SHP77 treated with DMSO at 0.1 percent for 48 hours (cell line): ENCODE measurements at regions not wholly inside any gene's neighbourhood (a gene's known extent, or its start where the extent isn't known, plus 50 kb on each side); places are given as distances from the start of the nearest gene placed in this dataset.

Experiments
- DNase-seq: peaks from one replicate; lab custom pipeline; 2025; lab: John Stamatoyannopoulos, UW

DNA sequence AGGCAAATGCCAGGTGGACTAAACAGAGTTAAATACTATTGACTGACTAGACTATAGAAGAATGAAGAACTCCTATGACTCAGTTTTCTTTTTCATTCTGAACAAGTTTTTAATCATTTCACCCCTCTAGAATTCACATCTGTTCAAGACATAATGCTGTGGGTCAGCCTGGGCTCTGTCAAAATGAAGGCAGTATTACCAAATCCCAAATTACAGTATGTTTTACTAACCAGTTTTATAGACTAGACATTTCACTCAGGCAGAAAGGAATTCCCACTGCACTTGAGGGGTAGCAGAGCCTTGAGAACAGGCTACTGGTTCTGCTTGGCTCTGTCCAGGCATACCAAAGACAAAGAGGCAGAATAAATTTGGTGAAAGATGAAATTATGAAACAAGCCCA is 511.7 kb downstream of the EPHA4 start:
- DNase-seq, result no peak

DNA sequence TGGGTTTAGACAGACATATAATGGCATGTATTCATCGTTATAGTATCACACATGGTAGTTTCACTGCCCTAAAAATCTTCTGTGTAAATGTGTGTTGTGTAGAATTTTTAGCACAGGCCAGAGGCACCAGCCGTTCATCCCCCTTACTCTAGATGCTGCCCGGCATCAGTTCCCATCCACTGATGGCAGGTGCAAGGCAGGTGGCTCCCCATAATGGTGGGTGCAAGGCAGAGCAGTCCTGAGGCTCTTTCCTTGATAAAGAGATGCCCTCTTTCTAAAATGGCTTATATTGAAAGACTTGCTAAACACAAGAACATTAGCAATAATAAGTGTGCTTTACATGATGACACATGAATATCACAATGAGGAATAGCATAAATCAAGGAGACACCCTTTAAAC is 508.5 kb downstream of the EPHA4 start:
- no peak for DNase-seq

DNA sequence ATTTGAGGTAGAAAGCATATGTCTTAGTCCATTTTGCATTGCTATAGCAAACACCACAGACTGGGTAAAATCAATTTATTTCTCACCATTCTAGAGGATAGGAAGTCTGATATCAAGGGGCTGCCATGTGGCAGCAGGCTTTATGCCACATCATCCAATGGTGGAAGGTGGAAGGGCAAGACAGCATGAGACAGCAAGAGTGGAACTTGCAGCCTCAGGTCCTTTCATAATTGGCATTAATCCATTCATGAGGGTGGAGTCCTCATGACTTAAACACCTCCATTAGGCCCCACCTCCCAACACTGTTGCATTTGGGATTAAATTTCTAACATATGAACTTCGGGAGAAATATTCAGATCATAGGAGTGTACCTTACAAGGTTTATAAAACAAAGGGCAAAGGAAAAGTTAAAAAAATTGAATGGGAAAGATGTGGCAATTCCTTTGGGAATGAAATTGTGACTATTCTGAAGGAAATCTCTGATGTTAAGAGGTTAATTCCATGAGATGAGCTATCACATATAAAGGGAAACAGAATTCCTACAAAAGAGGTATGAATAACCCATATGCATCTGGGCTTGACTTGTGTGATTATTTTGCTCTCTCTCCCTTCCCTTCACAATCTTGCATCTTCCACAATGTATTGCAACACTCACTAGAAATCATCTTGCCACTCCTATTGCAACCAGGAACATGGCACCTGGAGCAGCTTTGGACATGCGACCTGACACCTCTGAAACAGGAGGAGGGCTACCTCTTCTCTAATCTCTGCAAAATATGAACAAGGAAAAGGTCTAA is 507.8 kb downstream of the EPHA4 start:
- DNase-seq, result no peak

DNA sequence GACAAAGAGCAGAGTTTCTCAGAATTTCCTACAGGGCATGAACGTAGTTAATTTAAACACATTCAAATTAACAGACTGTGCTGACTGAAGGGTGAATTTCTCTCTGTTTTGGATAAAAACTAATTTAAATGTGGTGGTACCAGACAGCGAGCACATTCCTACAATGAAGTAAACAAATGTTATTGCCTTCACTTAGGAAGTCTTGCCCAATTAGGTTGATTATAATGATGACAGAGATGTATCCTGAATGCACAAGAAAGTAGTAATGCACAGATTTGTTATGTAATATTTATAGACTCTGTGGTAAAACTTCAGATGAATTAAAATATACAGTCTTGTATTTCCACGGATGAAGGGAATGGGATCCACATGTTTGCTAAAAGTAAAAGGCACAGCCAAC is 507.2 kb downstream of the EPHA4 start:
- DNase-seq, result no peak

DNA sequence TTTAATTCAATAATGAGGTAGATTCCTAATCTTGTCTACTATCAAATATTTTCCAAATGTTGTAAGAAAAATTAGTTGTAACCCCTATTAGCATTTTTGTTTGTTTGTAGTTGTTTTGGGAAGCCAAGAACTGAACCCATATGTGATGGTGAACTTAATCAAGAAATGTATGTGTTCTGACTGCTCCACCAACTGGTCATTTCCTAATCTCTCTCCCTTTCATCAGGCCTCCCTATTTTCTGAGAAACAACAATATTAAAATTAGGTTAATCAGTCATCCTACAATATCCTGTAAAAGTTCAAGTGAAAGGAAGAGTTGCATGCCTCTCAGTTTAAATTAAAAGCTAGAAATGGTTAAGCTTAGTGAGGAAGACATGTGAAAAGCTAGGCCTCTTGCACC is 504.0 kb downstream of the EPHA4 start:
- DNase-seq, result no peak

DNA sequence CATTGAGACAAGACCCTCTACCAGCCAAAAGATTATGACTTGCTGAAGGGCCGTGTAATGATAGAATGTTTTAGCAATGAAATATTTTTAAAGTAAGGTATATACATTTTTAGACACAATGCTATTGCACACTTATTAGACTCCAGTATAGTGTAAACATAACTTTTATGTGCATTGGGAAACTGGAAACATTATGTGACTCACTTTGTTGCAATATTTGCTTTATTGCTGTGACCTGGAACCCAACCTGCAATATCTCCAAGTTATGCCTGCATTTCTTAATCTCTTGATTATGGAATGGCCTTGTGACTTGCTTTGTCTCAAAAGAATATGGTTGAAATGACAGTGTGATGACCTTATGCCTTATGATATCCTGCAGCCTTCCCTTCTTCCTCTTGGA is 502.0 kb downstream of the EPHA4 start:
- no peak for DNase-seq

DNA sequence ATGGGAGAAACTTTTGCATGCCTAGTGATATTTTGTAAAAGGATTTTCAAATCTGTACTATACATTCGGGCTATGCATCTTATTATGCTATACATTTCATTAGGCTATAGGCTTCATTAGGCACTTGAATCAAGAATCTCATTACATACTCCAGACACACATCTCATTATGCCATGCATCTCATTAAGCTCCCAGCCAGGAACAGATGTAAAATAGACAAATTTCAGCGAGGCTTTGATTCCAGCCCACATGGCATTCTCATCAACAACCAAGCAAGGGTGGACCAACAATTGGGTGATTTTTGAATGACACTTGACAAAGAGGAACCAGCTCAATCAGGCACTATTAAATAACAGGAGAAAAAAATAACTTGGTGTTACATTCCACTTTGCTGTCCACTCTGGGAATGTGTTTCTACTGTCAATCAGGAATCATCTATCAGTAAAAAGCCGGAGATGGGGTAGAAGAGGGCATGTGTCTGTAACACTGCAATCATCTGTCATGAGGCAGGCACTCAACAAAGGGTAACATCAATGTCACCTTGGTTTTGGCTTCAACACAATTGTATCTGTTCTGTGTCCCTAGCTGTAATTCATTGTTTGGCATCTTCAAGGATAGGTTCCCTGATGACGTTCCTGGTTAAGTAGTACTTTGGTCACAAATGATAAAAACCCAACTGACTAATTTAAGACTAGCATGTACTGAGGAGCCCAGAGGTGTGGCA is 498.6 kb downstream of the EPHA4 start:
- DNase-seq, result no peak

DNA sequence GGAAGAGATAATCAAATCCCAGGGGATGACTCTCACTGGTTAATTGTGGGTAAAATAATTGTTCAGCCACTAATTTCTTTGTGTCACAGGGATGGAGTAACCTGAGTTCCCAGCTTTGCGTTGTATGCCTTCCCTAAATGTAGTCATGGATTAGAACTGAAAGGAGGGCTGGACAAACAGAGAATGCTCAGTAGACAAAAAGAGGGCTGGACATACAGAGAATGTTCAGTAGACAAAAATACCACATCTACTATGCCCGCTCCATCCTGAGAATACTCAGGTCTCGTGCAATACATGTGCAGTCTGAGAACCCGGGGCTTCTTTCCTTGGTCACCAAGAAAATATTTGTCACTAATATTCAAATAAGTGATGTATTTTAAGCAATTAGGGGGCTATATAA is 497.9 kb downstream of the EPHA4 start:
- no peak for DNase-seq

DNA sequence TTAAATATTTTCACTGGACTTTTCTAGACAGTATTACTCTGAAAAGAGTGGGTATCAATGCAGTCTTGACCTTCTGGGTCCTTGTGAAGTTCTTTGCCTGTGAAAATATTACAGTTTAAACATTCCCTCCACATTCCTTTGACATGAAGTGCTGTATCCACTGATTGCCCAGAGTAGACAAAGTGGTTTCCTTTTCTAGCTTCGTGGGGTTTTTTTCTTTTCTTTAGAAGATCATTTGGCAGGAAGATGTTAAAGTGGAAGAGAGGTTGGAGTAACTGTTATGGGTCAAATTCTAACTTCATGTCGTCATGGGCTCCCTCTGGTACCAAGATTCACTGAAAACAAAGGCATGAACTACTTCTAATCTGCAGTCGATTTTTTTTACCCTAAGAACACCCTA is 496.9 kb downstream of the EPHA4 start:
- no peak for DNase-seq

DNA sequence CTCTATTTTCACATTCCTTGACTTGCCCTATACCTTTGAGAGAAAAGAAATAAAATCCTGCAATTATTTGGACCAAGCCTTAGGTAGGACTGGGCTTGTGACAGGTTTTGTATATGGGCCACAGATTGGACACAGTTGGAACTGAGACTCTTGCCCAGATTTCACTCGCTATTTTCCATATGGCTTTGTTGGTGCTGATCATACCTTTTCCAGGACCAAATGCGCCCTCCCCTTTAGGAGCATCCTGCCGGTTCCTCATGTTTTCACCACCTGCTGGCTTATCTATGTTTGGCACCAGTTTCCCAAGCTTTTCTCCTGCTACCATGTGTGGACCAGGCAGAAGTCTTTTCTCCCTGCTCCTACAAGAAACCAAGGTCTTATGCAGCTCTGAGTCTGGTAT is 494.9 kb downstream of the EPHA4 start:
- DNase-seq, result no peak

DNA sequence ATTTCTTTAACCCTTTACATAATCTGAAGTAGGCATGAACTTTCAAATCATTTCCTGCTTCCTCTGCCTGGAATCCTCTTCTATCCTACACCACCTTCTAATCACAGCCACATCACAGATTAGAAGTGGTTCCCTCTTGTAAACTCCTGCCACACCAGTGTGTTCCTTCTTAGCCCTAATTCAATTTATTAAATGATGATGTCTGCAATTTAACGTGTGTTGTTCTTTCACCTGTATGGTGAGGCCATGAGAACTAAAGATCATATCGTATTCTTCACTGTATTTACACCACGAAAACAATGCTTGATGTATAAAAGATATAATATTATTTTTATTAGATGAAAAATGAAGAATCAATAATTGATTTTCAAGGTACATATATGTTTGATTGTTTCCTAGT is 494.3 kb downstream of the EPHA4 start:
- DNase-seq, result no peak

DNA sequence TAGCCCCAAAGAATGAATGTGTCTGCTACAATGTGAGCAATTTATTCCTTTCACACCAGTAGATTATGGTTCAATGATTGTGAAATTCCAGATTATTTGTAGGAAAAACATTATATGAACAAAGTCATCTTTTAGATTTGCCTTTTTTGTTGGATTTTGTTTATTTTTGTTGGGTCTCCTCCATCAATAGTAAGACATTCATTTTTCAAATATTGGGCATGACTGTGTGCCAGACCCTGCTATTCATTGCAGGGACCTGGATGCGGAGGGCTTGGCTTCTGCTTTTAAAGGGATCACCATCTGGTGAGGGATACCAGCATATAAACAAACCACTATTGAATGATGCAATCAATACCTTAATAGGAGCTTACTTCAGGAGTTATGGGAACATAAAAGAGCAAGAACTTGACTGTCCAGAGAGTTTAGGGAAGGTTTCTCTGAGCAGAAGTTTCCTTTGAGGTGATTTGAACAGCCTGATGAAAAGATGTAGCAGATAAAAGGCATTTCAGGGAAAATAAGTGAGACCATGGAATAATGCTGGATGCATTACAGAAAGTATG is 486.7 kb downstream of the EPHA4 start:
- DNase-seq, result no peak

DNA sequence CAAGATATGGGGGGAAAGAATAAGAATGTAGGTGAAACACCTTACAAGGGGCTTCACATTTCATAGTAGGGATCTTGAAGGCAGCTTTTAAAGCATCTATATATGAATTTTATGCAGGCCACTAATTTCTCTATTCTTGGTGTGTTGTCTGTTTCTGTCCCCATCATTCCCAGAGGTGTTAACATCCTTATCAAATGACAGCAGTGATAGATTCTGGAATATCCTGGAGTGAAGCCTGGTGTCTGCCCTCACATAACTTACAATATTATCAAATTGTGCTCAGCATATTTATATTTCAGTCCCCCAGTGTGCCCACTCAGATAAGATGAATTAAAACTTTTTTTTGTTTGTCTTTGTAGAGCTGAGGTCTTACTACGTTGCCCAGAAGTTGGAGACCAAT is 486.2 kb downstream of the EPHA4 start:
- DNase-seq, result no peak

DNA sequence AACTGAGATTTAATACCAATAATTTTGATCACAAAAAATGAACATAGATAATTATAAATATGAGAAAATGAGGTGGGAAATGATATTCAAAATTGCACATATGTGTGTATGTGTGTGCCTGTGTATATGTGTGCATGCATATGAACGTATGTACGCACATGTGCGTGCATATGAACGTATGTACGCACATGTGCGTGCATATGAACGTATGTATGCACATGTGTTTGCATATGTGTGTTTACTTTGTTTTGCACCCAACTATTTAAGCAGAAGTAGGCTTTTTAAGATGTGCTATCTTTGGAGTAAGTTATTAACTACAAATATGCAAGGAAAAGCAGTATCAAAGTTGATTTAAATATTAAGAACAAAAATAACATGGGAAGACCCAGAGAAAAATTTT is 484.3 kb downstream of the EPHA4 start:
- DNase-seq, result no peak

DNA sequence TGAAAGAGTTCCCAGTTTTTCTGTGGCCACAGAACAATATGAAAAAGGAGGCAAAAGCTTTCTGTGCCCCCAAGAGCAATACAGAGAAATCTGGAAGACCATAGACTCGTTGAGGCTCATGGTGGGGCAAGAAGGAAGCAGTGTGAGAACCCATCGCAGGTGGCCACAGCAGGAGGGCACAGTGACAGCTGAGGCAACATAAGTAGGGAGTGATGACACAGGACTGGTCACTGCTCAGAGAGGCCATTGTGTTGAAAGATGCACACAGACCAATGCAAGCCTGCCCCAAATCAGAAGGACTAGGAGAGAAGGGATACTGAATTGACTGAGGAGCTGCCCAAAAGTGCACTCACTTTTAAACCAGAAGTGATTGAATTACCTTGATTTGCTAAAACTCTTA is 483.6 kb downstream of the EPHA4 start:
- DNase-seq, result no peak

DNA sequence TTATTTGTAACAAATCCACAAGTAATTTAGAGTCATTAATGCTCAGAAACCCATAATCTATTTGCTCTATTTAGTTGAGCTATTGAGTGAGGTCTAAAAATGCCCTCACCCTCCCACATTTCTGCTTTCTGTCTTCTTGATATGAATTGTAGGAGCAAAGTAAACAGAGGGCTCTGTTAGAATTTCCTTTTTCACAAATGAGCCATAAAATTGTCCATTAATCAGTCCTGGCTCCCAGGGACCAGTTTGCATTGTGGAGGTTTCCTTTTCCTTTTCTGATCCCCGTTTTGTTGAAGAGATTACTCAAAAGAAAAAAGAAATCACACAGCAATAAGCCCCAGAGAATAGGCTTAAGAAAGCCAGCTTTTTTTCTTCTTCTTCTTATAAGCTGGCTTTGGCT is 476.7 kb downstream of the EPHA4 start:
- DNase-seq, result no peak

DNA sequence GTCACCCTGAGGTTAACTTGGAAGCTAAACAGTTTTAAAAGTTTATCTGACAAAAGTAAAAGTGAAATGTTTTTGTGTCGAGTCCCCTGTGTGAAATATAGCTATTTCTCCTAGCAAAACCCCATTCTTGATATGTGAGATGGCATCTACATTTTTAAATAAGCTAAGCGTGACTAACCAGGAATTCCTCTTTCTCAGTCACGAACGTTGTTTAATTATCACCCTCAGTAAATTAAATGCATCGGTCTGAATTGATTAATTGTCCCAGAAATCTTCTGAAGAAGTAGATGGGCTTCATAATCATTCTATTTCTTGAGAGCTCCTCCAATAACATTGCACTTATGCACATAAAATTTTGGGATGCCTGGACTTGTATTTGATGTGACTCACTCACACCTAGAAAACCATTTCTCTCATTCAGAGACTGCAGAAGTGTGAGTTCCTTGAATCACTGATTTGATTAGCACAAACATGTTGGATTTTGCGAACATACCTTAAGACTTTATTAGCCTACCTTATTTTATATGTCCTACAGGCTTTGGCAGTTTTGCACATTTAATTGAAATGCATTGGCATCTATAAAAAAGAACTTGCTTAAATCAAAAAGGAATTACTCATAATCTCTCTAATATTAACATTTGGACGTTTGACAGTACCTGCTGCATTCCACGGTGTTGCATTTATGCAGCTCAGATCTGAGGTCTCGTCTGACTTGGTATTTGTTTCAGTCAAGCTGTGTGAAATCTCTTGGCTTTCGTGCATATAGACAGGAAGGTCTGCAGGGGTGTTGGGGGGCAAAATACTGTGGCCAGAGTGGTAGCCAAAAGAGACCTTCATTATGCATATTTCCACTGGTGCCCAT is 475.2 kb downstream of the EPHA4 start:
- DNase-seq, result no peak

DNA sequence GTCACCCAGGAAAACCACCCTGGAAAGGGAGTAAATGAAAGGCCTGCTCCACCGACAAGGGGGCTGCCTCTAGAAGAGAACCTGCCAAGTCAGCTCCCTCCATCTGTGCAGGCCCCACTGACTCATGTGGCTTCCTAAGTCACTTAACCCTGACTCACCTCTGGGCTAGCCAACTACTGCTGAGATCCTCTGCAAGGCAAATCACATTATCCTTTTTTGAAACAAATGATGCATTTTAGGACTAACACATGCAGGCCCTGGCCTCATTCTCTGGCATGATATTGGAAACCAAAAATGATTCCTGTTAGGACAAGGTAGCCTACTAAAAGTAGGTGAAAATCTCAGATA is 474.6 kb downstream of the EPHA4 start:
- no peak for DNase-seq

DNA sequence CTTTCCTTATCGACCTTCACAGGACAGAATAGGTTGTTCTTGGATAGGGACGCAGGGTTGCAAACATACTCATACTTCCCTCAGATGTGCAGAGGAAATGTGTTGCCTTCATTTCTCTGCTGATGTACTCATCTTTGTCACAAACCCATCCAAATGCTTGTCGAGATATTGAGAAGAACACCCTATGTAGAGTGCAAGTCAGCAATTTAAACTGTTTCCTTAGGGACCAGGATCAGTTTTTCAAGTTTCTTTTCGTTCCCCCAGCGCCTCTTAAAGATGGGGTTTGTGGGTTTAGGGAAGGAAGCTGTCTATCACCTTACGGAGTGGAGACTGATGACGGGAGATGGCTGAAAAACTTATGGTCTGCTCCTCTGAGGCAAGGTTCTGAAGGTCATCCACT is 474.2 kb downstream of the EPHA4 start:
- DNase-seq, result no peak

DNA sequence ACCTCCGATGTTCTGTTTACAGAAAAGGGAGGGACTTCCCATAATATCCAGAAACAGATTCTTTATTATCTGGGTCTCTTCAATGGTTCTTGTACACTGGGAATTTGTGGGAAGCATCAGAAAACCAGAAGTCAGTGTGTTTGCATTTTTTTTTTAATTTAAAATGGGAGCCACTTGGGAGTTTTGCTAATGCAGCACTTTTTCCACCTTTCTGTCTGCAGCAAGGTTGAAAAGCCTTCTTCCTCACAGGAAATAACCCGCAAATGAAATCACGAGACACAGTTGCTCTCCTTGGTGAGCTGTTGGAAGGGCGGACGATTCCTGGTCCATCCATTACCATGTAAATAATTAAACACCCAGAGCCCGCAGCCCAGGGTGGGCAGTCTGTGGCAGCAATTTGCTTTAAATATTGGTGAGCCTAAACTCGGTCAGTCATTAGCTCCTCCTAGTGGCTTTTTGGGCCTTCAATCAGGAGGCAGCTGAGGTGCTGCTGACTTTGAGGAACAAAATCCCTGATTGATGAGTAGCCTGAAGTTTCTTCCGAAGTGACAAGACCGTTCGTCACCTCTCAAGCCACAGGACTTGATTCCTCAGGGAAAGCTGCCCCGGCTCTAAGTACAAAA is 471.5 kb downstream of the EPHA4 start:
- DNase-seq, result no peak

DNA sequence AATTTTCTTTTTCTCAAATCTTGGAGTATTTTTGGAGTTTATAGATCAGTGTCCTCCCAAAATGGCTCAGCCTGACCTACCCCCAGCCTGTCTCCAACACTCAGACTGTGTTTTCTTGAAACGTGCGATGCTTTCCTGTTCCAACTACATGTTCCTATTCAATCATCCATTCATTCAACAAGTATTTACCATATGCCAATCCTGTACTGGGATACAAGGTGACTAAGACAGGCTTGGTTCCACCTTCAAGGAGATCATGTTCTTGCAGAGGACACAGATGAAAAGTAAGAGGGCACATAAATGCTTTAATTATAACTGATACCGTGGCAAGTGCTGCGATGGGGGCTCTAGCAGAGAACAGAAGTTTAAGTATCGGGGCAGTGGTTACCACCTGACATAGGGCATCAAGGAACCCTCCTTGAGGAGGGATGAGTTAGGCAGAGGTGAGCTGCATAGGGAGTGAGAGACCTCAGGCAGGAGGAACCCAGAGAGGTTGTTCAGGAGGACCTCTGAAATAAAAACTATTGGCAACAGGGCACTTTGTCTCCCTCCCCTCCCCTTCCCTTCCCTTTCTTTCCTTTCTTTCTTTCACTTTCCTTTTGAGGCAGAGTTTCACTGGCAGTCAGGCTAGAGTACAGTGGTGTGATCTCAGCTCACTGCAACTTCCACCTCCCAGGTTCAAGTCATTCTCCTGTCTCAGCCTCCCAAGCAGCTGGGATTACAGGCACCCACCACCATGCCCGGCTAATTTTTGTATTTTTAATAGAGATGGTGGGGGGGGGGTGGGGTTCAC is 469.0 kb downstream of the EPHA4 start:
- no peak for DNase-seq
